H1 (cell line): ENCODE measurements at regions not wholly inside any gene's neighbourhood (a gene's known extent, or its start where the extent isn't known, plus 50 kb on each side); places are given as distances from the start of the nearest gene placed in this dataset.

Experiments used
- CTCF ChIA-PET: fragments of 300-600 bp; sonication (Branson Sonifier 250); formaldehyde crosslinking; loops from one replicate; lab custom pipeline; 2021; ENCODE audit not compliant: partially characterized antibody; lab: Charles Lee
- POLR2A ChIA-PET: fragments of 300-600 bp; sonication (Branson Sonifier 250); formaldehyde crosslinking; loops from one replicate; lab custom pipeline; 2021; ENCODE audit warnings: inconsistent platforms; ENCODE audit not compliant: partially characterized antibody; lab: Charles Lee
- DNase-seq, 2 experiments: peaks; one replicate each; pipeline versions ENCODE4 v3.0.0 to v3.0.0-alpha.2; 2010 to 2022; ENCODE audit warnings: low spot score in 2 of 2, low read depth in 1 of 2, mixed read lengths in 1 of 2
- FAIRE-seq: peaks from 2 replicates; lab custom pipeline; 2011; peaks lifted over from hg19 to GRCh38; lab: Jason Lieb, UNC
- H2AFZ ChIP-seq: 2 replicates; pipeline ENCODE4 v1.8.1; 2012; ENCODE audit warnings: low read length, inconsistent platforms
- H2AK5ac ChIP-seq: 2 replicates; pipeline ENCODE4 v1.6.1; 2013; ENCODE audit warnings: low read depth, low read length
- H2BK120ac ChIP-seq: replicated peaks from 2 replicates; pipeline ENCODE3; 2013; ENCODE audit warnings: low read depth, low read length, inconsistent platforms
- H2BK12ac ChIP-seq: 2 replicates; pipeline ENCODE4 v1.6.1; 2013; ENCODE audit warnings: low read depth, low read length
- H2BK15ac ChIP-seq: 2 replicates; pipeline ENCODE4 v1.6.1; 2013; ENCODE audit warnings: low read length
- H2BK20ac ChIP-seq: 2 replicates; pipeline ENCODE4 v1.6.1; 2013; ENCODE audit warnings: low read length
- H2BK5ac ChIP-seq: 2 replicates; pipeline ENCODE4 v1.6.1; 2013; ENCODE audit warnings: low read depth, low read length
- H3K14ac ChIP-seq: 2 replicates; pipeline ENCODE4 v1.6.1; 2013; ENCODE audit warnings: inconsistent platforms; ENCODE audit not compliant: insufficient read length
- H3K18ac ChIP-seq: 2 replicates; pipeline ENCODE4 v1.6.1; 2013; ENCODE audit warnings: low read length; ENCODE audit errors: extremely low read depth
- H3K23ac ChIP-seq: 2 replicates; pipeline ENCODE4 v1.6.1; 2013; ENCODE audit warnings: inconsistent platforms; ENCODE audit not compliant: insufficient read length
- H3K23me2 ChIP-seq: 2 replicates; pipeline ENCODE4 v1.6.1; 2013; ENCODE audit warnings: low read depth, low read length
- H3K27ac ChIP-seq: 2 replicates; pipeline ENCODE4 v1.6.1; 2011; ENCODE audit warnings: low read depth, low read length, inconsistent platforms
- H3K27me3 ChIP-seq, 4 experiments: replicated peaks in 1 of 4; 1 replicate in 1 of 4; 2 replicates in 3 of 4; pipeline versions ENCODE4 v1.6.1 to v1.8.1; 2011 to 2013; ENCODE audit warnings: low read length in 3 of 4, mild to moderate bottlenecking in 3 of 4, inconsistent platforms in 2 of 4, mixed read lengths in 2 of 4, moderate library complexity in 1 of 4; ENCODE audit not compliant: control insufficient read depth in 3 of 4, insufficient read depth in 3 of 4; ENCODE audit errors: extremely low read depth in 1 of 4
- H3K36me3 ChIP-seq, 4 experiments: 2 replicates each; pipeline versions ENCODE4 v1.6.1 to v1.8.1; 2011 to 2013; ENCODE audit warnings: mild to moderate bottlenecking in 4 of 4, low read length in 3 of 4, moderate library complexity in 2 of 4, control low read depth in 1 of 4, inconsistent platforms in 1 of 4; ENCODE audit not compliant: insufficient read depth in 4 of 4, control insufficient read depth in 2 of 4
- H3K4ac ChIP-seq: replicated peaks from 2 replicates; pipeline ENCODE3; 2013; ENCODE audit warnings: low read length, low read depth, mixed read lengths, inconsistent platforms; ENCODE audit not compliant: insufficient read length
- H3K4me1 ChIP-seq, 4 experiments: replicated peaks in 1 of 4; 1 replicate in 1 of 4; 2 replicates in 3 of 4; pipeline versions ENCODE4 v1.6.1 to v1.8.1; 2011 to 2013; ENCODE audit warnings: low read length in 3 of 4, inconsistent platforms in 2 of 4, mixed read lengths in 1 of 4; ENCODE audit not compliant: insufficient read depth in 4 of 4, control insufficient read depth in 3 of 4
- H3K4me2 ChIP-seq, 2 experiments: 2 replicates each; pipeline versions ENCODE4 v1.6.1 to v1.8.1; 2011 to 2013; ENCODE audit warnings: low read depth in 2 of 2, low read length in 2 of 2, control low read depth in 1 of 2, inconsistent platforms in 1 of 2, mild to moderate bottlenecking in 1 of 2; ENCODE audit not compliant: insufficient read depth in 1 of 2
- H3K4me3 ChIP-seq, 4 experiments: fragments of 200-600, 300-600 bp in 1 of 4; sonication (generic), shearing (Covaris generic), sonication (Bioruptor Twin) in 1 of 4; 2 replicates each; pipeline versions ENCODE4 v1.5.1 to v1.8.1; 2011 to 2016; ENCODE audit warnings: low read length in 4 of 4, low read depth in 3 of 4, control low read depth in 2 of 4, inconsistent platforms in 2 of 4, mild to moderate bottlenecking in 2 of 4, mixed read lengths in 1 of 4, moderate library complexity in 1 of 4; ENCODE audit not compliant: insufficient read depth in 2 of 4; ENCODE audit errors: extremely low read depth in 1 of 4
- H3K56ac ChIP-seq: replicated peaks from 2 replicates; pipeline ENCODE3; 2013; ENCODE audit warnings: low read depth, mild to moderate bottlenecking, mixed read lengths, low read length, inconsistent platforms; ENCODE audit not compliant: insufficient read length
- H3K79me1 ChIP-seq: 2 replicates; pipeline ENCODE4 v1.6.1; 2013; ENCODE audit warnings: low read depth, low read length, control low read depth
- H3K79me2 ChIP-seq, 2 experiments: 2 replicates each; pipeline versions ENCODE4 v1.6.1 to v1.8.1; 2012 to 2013; ENCODE audit warnings: low read length in 2 of 2, mild to moderate bottlenecking in 2 of 2, inconsistent platforms in 1 of 2; ENCODE audit not compliant: insufficient read depth in 2 of 2, control insufficient read depth in 1 of 2
- H3K9ac ChIP-seq, 4 experiments: replicated peaks in 1 of 4; 1 replicate in 1 of 4; 2 replicates in 3 of 4; pipeline versions ENCODE4 v1.6.1 to v1.8.1; 2011 to 2013; ENCODE audit warnings: low read depth in 3 of 4, low read length in 3 of 4, control low read depth in 2 of 4, mild to moderate bottlenecking in 2 of 4, moderate library complexity in 2 of 4, inconsistent platforms in 1 of 4; ENCODE audit errors: extremely low read depth in 1 of 4
- H3K9me3 ChIP-seq, 2 experiments: 2 replicates each; pipeline versions ENCODE4 v1.6.1 to v1.8.1; 2012 to 2013; ENCODE audit warnings: mild to moderate bottlenecking in 2 of 2, moderate library complexity in 2 of 2, control low read depth in 1 of 2, inconsistent platforms in 1 of 2, low read depth in 1 of 2, low read length in 1 of 2, mixed read lengths in 1 of 2; ENCODE audit not compliant: insufficient read depth in 2 of 2
- H4K20me1 ChIP-seq, 2 experiments: replicated peaks in 1 of 2; 2 replicates each; pipeline versions ENCODE3 to v1.8.1; 2011 to 2013; ENCODE audit warnings: inconsistent platforms in 2 of 2, low read length in 2 of 2, mild to moderate bottlenecking in 1 of 2; ENCODE audit not compliant: insufficient read depth in 2 of 2, control insufficient read depth in 1 of 2
- H4K5ac ChIP-seq: 2 replicates; pipeline ENCODE4 v1.6.1; 2013; ENCODE audit warnings: low read length, low read depth, mixed read lengths, inconsistent platforms; ENCODE audit not compliant: insufficient read length
- H4K8ac ChIP-seq: 2 replicates; pipeline ENCODE4 v1.8.0; 2013; ENCODE audit warnings: mild to moderate bottlenecking, moderate library complexity, low read length, inconsistent platforms; ENCODE audit not compliant: insufficient read depth; ENCODE audit errors: extremely low read depth
- H4K91ac ChIP-seq: replicated peaks from 2 replicates; pipeline ENCODE3; 2013; ENCODE audit warnings: low read length, mixed read lengths, inconsistent platforms; ENCODE audit not compliant: insufficient read length
- EP300 ChIP-seq, 2 experiments: IDR thresholded peaks; 1 replicate in 1 of 2; 2 replicates in 1 of 2; pipeline ENCODE4 v1.6.1; 2011 to 2012; ENCODE audit warnings: low read depth in 2 of 2, low read length in 2 of 2, mild to moderate bottlenecking in 2 of 2, borderline replicate concordance in 1 of 2, inconsistent platforms in 1 of 2, moderate library complexity in 1 of 2
- GTF2F1 ChIP-seq: IDR thresholded peaks from 2 replicates; pipeline ENCODE4 v1.6.1; 2012; ENCODE audit warnings: low read depth, low read length, improper control_type of control experiment, borderline replicate concordance
- HDAC2 ChIP-seq, 2 experiments: fragments of 300-600 bp in 1 of 2; sonication (generic) in 1 of 2; IDR thresholded peaks; 2 replicates each; pipeline ENCODE4 v1.6.1; 2011 to 2012; ENCODE audit warnings: low read depth in 2 of 2, low read length in 2 of 2, mild to moderate bottlenecking in 2 of 2, moderate library complexity in 2 of 2, borderline replicate concordance in 1 of 2, inconsistent platforms in 1 of 2
- SP1 ChIP-seq: IDR thresholded peaks from 2 replicates; pipeline ENCODE4 v1.6.1; 2011; ENCODE audit warnings: low read depth, low read length
- SP2 ChIP-seq: IDR thresholded peaks from 2 replicates; pipeline ENCODE4 v1.6.1; 2012; ENCODE audit warnings: mild to moderate bottlenecking, low read length, inconsistent platforms
- WGBS, 2 experiments: shearing (Covaris generic) in 1 of 2; methylation state at CpG; one replicate each; pipeline versions ENCODE4 v1.1.6 to v1.1.7; 2013 to 2015; ENCODE audit warnings: low lambda C conversion rate in 2 of 2, mixed read lengths in 2 of 2, inconsistent platforms in 1 of 2, low coverage in 1 of 2, missing lambda C conversion rate in 1 of 2; ENCODE audit not compliant: insufficient replicate concordance in 2 of 2, insufficient coverage in 1 of 2, insufficient read length in 1 of 2; ENCODE audit errors: extremely low coverage in 1 of 2, missing lambda C conversion rate in 1 of 2; 5-methylcytosine and 5-hydroxymethylcytosine counted together

DNA sequence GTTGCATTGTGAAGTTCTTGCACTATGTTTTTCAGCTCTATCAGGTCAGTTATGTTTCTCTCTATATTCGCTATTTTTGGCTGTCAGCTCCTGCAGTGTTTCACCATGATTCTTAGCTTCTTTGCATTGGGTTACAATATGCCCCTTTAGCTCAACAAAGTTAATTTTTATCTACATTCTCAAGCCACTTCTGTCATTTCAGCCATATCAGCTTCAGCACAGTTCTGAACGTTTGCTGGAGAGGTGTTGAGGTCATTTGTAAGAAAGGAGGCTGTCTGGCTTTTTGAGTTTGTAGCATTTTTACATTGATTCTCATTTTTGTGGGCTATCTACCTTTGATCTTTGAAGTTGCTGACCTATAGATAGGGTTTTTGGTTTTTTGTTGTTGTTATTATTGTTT is 573.2 kb upstream of the RGS18 start:
- H3K36me3 ChIP-seq = no peaks in the 10 kb centered on the region
- H3K23ac ChIP-seq = no peak overlapping the region
- no peak overlapping the region for H2BK15ac ChIP-seq
- H2BK5ac ChIP-seq = no peak overlapping the region
- no peak overlapping the region for H3K4ac ChIP-seq
- no peaks in the 10 kb centered on the region for H4K20me1 ChIP-seq
- no peak overlapping the region for H4K91ac ChIP-seq
- WGBS, 2 experiments = 83% methylated on average over 2 of the region's 2 CpGs; no CpG with 5 or more reads in 1 of the 2 experiments
- no peak overlapping the region for H2BK20ac ChIP-seq
- no peak overlapping the region for H3K4me2 ChIP-seq
- no peaks in the 10 kb centered on the region for H3K4me1 ChIP-seq
- H3K27me3 ChIP-seq = no peaks in the 10 kb centered on the region
- no peak overlapping the region for H3K4me3 ChIP-seq
- H2BK12ac ChIP-seq = no peak overlapping the region
- H3K56ac ChIP-seq = no peak overlapping the region
- no peak overlapping the region for H4K5ac ChIP-seq
- no peaks in the 10 kb centered on the region for H3K23me2 ChIP-seq
- FAIRE-seq (no peak), DNase-seq (no peak)
- no peak overlapping the region for H4K8ac ChIP-seq
- no peak overlapping the region for H3K18ac ChIP-seq
- TF ChIP-seq HDAC2 (IDR thresholded peaks at IDR 0.05; ENCODE audit: borderline replicate concordance in 1 of 2, low read depth in 2 of 2, low read length in 2 of 2) (no peak), SP2 (no peak), GTF2F1 (no peak), SP1 (no peak), EP300 (IDR thresholded peaks at IDR 0.05; ENCODE audit: borderline replicate concordance in 1 of 2, low read depth in 2 of 2, low read length in 2 of 2) (no peak)
- ChIA-PET CTCF (no interaction called here), POLR2A (no interaction called here)
- no peaks in the 10 kb centered on the region for H3K9me3 ChIP-seq
- H3K79me2 ChIP-seq = no peaks in the 10 kb centered on the region
- H3K27ac ChIP-seq = no peak overlapping the region
- H2AFZ ChIP-seq = no peak overlapping the region
- no peak overlapping the region for H2AK5ac ChIP-seq
- H2BK120ac ChIP-seq = no peak overlapping the region
- no peak overlapping the region for H3K9ac ChIP-seq
- H3K79me1 ChIP-seq = no peaks in the 10 kb centered on the region
- no peak overlapping the region for H3K14ac ChIP-seq
